Heart left ventricle (tissue), 13 donors: ENCODE measurements at regions not wholly inside any gene's neighbourhood (a gene's known extent, or its start where the extent isn't known, plus 50 kb on each side); places are given as distances from the start of the nearest gene placed in this dataset.

Experiments used
- CTCF ChIP-seq, 12 donors: fragments of 200-600 bp; sonication (generic) in 4 of 12; IDR thresholded peaks; one replicate each; pipeline versions ENCODE4 v1.5.0 to v1.8.0; 2018 to 2022; ENCODE audit warnings: antibody characterized with exemption in 12 of 12, mild to moderate bottlenecking in 5 of 12
- POLR2A ChIP-seq, 2 donors: fragments of 450-650 bp; IDR thresholded peaks; one replicate each; pipeline ENCODE4 v1.6.1; 2017; ENCODE audit warnings: antibody characterized with exemption in 2 of 2, mild to moderate bottlenecking in 2 of 2, moderate library complexity in 2 of 2
- donor health status: ischemic (EF 13 %, LVEDD 7.1; RV severe dilation, severe dysfunction).
- donor health status: DM: no; HTN: yes; CAD: no.
- donor health status: DM: no; HTN: no; CAD: no.
- donor health status: ischemic (EF 25% LVEDD 6.9; RV normal size, moderate dysfunction).
- donor health status: ischemic (EF 25% LVEDD 5.7; RV mildly dilated, moderate dysfunction).
- donor health status: ischemic (EF 35%, LVEDD 5.7; RV mildly dilated, moderate dysfunction).
- donor health status: nonischemic (EF 11% LVEDD 7.7; RV severe dilation, severe dysfunction).
- donor health status: DM: yes; HTN: yes; CAD: no.
- donor health status: PGD.
- donor health status: ischemic (EF 29% LVEDD 5.4; RV normal size, mild dysfunction).
- donor health status: nonischemic (EF 23%, LVEDD 6.1; RV moderate dilation, normal function).

- no peak for TF ChIP-seq CTCF (IDR thresholded peaks at IDR 0.05)
- TF ChIP-seq POLR2A (IDR thresholded peaks at IDR 0.05), result no peak
Observed at GRCh38 chr10:78339251-78339650, 305.6 kb downstream of the RPS24 start.
